SK-N-SH (cell line): ENCODE measurements at regions not wholly inside any gene's neighbourhood (a gene's known extent, or its start where the extent isn't known, plus 50 kb on each side); places are given as distances from the start of the nearest gene placed in this dataset.

Experiments used
- CTCF ChIA-PET: fragments of 300-600, 350-600 bp; formaldehyde crosslinking; extraction: SDS; loops from one replicate; lab custom pipeline; 2021; lab: Yijun Ruan, JAX
- POLR2A ChIA-PET: fragments of 350-600 bp; sonication (Branson Sonifier 250); formaldehyde crosslinking; extraction: SDS; loops from one replicate; lab custom pipeline; 2020; ENCODE audit warnings: antibody characterized with exemption, inconsistent platforms; lab: Yijun Ruan, JAX
- DNase-seq: peaks from one replicate; pipeline ENCODE4 v3.0.0; 2012
- H2AFZ ChIP-seq: fragments of 200-600 bp; sonication (generic); 2 replicates; pipeline ENCODE4 v1.8.1; 2016; ENCODE audit warnings: antibody characterized with exemption, mild to moderate bottlenecking, low read depth
- H3F3A ChIP-seq: fragments of 200-600 bp; sonication (generic); replicated peaks from 2 replicates; pipeline ENCODE3; 2016; ENCODE audit warnings: antibody characterized with exemption, mild to moderate bottlenecking; ENCODE audit not compliant: insufficient read depth
- H3K27ac ChIP-seq, 2 experiments: fragments of 200-500 bp in 1 of 2; fragments of 200-600 bp in 1 of 2; sonication (Bioruptor generic) in 1 of 2; sonication (generic), shearing (Covaris generic) in 1 of 2; 2 replicates each; pipeline versions ENCODE4 v1.5.1 to v1.6.1; 2014 to 2016; ENCODE audit warnings: low read depth in 2 of 2, inconsistent platforms in 1 of 2, low read length in 1 of 2, mild to moderate bottlenecking in 1 of 2, mixed read lengths in 1 of 2
- H3K27me3 ChIP-seq: fragments of 200-600 bp; sonication (generic), shearing (Covaris generic); 2 replicates; pipeline ENCODE4 v1.6.1; 2016; ENCODE audit warnings: mixed run types; ENCODE audit not compliant: insufficient read depth
- H3K36me3 ChIP-seq, 2 experiments: fragments of 200-500 bp in 1 of 2; fragments of 200-600 bp in 1 of 2; sonication (Bioruptor generic) in 1 of 2; sonication (generic) in 1 of 2; replicated peaks in 1 of 2; 2 replicates each; pipeline versions ENCODE3 to v1.5.1; 2014 to 2016; ENCODE audit warnings: low read length in 1 of 2, mild to moderate bottlenecking in 1 of 2; ENCODE audit not compliant: insufficient read depth in 2 of 2, control insufficient read depth in 1 of 2
- H3K4me1 ChIP-seq, 2 experiments: fragments of 200-500 bp in 1 of 2; fragments of 200-600 bp in 1 of 2; sonication (Bioruptor generic) in 1 of 2; sonication (generic), shearing (Covaris generic) in 1 of 2; 2 replicates each; pipeline versions ENCODE4 v1.5.1 to v1.6.1; 2014 to 2016; ENCODE audit warnings: low read depth in 1 of 2, low read length in 1 of 2, mixed run types in 1 of 2; ENCODE audit not compliant: insufficient read depth in 2 of 2, control insufficient read depth in 1 of 2
- H3K4me2 ChIP-seq: fragments of 200-600 bp; sonication (generic), shearing (Covaris generic); 2 replicates; pipeline ENCODE4 v1.6.1; 2017; ENCODE audit warnings: mixed run types
- H3K4me3 ChIP-seq, 2 experiments: fragments of 200-500 bp in 1 of 2; fragments of 200-600 bp in 1 of 2; sonication (Bioruptor generic) in 1 of 2; sonication (generic), shearing (Covaris generic) in 1 of 2; 2 replicates each; pipeline versions ENCODE4 v1.5.1 to v1.8.1; 2014 to 2016; ENCODE audit warnings: low read depth in 2 of 2, inconsistent platforms in 1 of 2, low read length in 1 of 2, mild to moderate bottlenecking in 1 of 2, mixed read lengths in 1 of 2, moderate library complexity in 1 of 2
- H3K79me2 ChIP-seq: fragments of 200-600 bp; sonication (generic); 2 replicates; pipeline ENCODE4 v1.8.1; 2017; ENCODE audit warnings: mild to moderate bottlenecking; ENCODE audit not compliant: insufficient read depth
- H3K9ac ChIP-seq: fragments of 200-600 bp; sonication (generic); 2 replicates; pipeline ENCODE4 v1.6.1; 2017; ENCODE audit warnings: mixed run types
- H3K9me2 ChIP-seq: fragments of 200-600 bp; sonication (generic); 2 replicates; pipeline ENCODE4 v1.6.1; 2017; ENCODE audit warnings: mixed run types
- H3K9me3 ChIP-seq: fragments of 200-600 bp; sonication (generic); 2 replicates; pipeline ENCODE4 v1.6.1; 2017; ENCODE audit warnings: mixed run types, mild to moderate bottlenecking, moderate library complexity
- H4K20me1 ChIP-seq: fragments of 200-600 bp; sonication (generic); 2 replicates; pipeline ENCODE4 v1.6.1; 2017; ENCODE audit warnings: mild to moderate bottlenecking, mixed run types; ENCODE audit not compliant: insufficient read depth
- CHD2 ChIP-seq: fragments of 150-350 bp; IDR thresholded peaks from 2 replicates; pipeline ENCODE4 v1.6.1; 2018; ENCODE audit warnings: low read length; ENCODE audit not compliant: partially characterized antibody
- EP300 ChIP-seq, 2 experiments: IDR thresholded peaks; 2 replicates each; pipeline versions ENCODE4 v1.4.0 to v1.6.1; 2012; ENCODE audit warnings: borderline replicate concordance in 1 of 2, low read depth in 1 of 2, low read length in 1 of 2
- EZH2phosphoT487 ChIP-seq: fragments of 200-600 bp; sonication (generic); IDR thresholded peaks from 2 replicates; pipeline ENCODE4 v1.6.1; 2017; ENCODE audit warnings: low read depth, mixed run types, mild to moderate bottlenecking, antibody characterized with exemption, moderate library complexity, borderline replicate concordance
- FOSL2 ChIP-seq: IDR thresholded peaks from 2 replicates; pipeline ENCODE4 v1.4.0; 2012; ENCODE audit warnings: low read depth, mild to moderate bottlenecking, moderate library complexity, borderline replicate concordance
- FOXJ3 ChIP-seq: sonication (generic); formaldehyde crosslinking; IDR thresholded peaks from 2 replicates; pipeline ENCODE4 v1.5.1; 2020; ENCODE audit warnings: mild to moderate bottlenecking, missing genetic modification reagents
- GABPA ChIP-seq: IDR thresholded peaks from 2 replicates; pipeline ENCODE4 v1.4.0; 2012; ENCODE audit warnings: low read depth, mild to moderate bottlenecking
- GATA2 ChIP-seq: sonication (generic); formaldehyde crosslinking; IDR thresholded peaks from 2 replicates; pipeline ENCODE4 v1.5.0; 2020; ENCODE audit warnings: mild to moderate bottlenecking, missing genetic modification reagents
- MXI1 ChIP-seq: IDR thresholded peaks from 2 replicates; pipeline ENCODE4 v1.6.1; 2012; ENCODE audit warnings: mild to moderate bottlenecking, low read depth, low read length, improper control_type of control experiment
- NFIC ChIP-seq: IDR thresholded peaks from 2 replicates; pipeline ENCODE4 v1.4.0; 2012; ENCODE audit warnings: borderline replicate concordance
- POLR2AphosphoS5 ChIP-seq: IDR thresholded peaks from 2 replicates; pipeline ENCODE4 v1.6.1; 2012; ENCODE audit warnings: low read depth, low read length
- REST ChIP-seq: IDR thresholded peaks from 2 replicates; pipeline ENCODE4 v1.6.1; 2012; ENCODE audit warnings: mild to moderate bottlenecking, low read depth, low read length, moderate library complexity
- RFX5 ChIP-seq: IDR thresholded peaks from 2 replicates; pipeline ENCODE4 v1.6.1; 2012; ENCODE audit warnings: mild to moderate bottlenecking, improper control_type of control experiment, low read length
- TCF12 ChIP-seq: IDR thresholded peaks from 2 replicates; pipeline ENCODE4 v1.4.0; 2012
- TEAD4 ChIP-seq: IDR thresholded peaks from 2 replicates; pipeline ENCODE4 v1.4.0; 2012; ENCODE audit warnings: mild to moderate bottlenecking, borderline replicate concordance; ENCODE audit not compliant: insufficient read depth
- ZBTB33 ChIP-seq: IDR thresholded peaks from 2 replicates; pipeline ENCODE4 v1.4.0; 2012; ENCODE audit warnings: low read depth, borderline replicate concordance
- WGBS: methylation state at CpG from one replicate; pipeline ENCODE4 v1.1.6; 2017; ENCODE audit warnings: low lambda C conversion rate; 5-methylcytosine and 5-hydroxymethylcytosine counted together
- TF ChIP-seq, protein P1 (sequence below): IDR thresholded peaks from 2 replicates; pipeline ENCODE4 v1.4.0; 2012; ENCODE audit warnings: low read depth, borderline replicate concordance
- TF ChIP-seq, protein P2 (sequence below): fragments of 150-350 bp; IDR thresholded peaks from 2 replicates; pipeline ENCODE4 v1.6.1; 2016; ENCODE audit warnings: mild to moderate bottlenecking, low read depth, low read length

- H3F3A ChIP-seq: no peaks in the 10 kb centered on the region
- H3K4me1 ChIP-seq: no peaks in the 10 kb centered on the region
- H2AFZ ChIP-seq: no peak overlapping the region
- DNase-seq: no peak
- H3K27me3 ChIP-seq: no peaks in the 10 kb centered on the region
- POLR2A ChIA-PET: no interaction called here
- CTCF ChIA-PET: no interaction called here
- no peak overlapping the region for H3K27ac ChIP-seq
- no peak overlapping the region for H3K9ac ChIP-seq
- H3K4me3 ChIP-seq: no peak overlapping the region
- no peaks in the 10 kb centered on the region for H3K36me3 ChIP-seq
- no peaks in the 10 kb centered on the region for H3K79me2 ChIP-seq
- no peaks in the 10 kb centered on the region for H3K9me3 ChIP-seq
- no peaks in the 10 kb centered on the region for H4K20me1 ChIP-seq
- no peaks in the 10 kb centered on the region for H3K9me2 ChIP-seq
- no peak for TF ChIP-seq TEAD4
- H3K4me2 ChIP-seq: no peak overlapping the region
Measured at GRCh38 chr14:38794677-38795076, 308.4 kb downstream of the SEC23A start.

- Histone ChIP-seq H3K4me1 (no peaks in the 10 kb centered on the region), H3K4me2 (no peak overlapping the region), H3K27me3 (no peaks in the 10 kb centered on the region), H3K79me2 (no peaks in the 10 kb centered on the region), H3K9me2 (no peaks in the 10 kb centered on the region), H2AFZ (no peak overlapping the region), H3K36me3 (no peaks in the 10 kb centered on the region), H3F3A (no peaks in the 10 kb centered on the region), H3K9ac (no peak overlapping the region), H4K20me1 (no peaks in the 10 kb centered on the region), H3K4me3 (no peak overlapping the region), H3K9me3 (no peaks in the 10 kb centered on the region), H3K27ac (no peak overlapping the region)
- CTCF ChIA-PET: no interaction called here
- TF ChIP-seq RFX5 (no peak), POLR2AphosphoS5 (no peak), EZH2phosphoT487 (no peak)
- TF ChIP-seq, protein P1, sequence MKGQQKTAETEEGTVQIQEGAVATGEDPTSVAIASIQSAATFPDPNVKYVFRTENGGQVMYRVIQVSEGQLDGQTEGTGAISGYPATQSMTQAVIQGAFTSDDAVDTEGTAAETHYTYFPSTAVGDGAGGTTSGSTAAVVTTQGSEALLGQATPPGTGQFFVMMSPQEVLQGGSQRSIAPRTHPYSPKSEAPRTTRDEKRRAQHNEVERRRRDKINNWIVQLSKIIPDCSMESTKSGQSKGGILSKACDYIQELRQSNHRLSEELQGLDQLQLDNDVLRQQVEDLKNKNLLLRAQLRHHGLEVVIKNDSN: no peak
- DNase-seq: no peak
- POLR2A ChIA-PET: no interaction called here
- 10% methylated on average over 3 of the region's 3 CpGs for WGBS
Measured at GRCh38 chr14:38791862-38792261, 311.2 kb downstream of the SEC23A start.

DNA sequence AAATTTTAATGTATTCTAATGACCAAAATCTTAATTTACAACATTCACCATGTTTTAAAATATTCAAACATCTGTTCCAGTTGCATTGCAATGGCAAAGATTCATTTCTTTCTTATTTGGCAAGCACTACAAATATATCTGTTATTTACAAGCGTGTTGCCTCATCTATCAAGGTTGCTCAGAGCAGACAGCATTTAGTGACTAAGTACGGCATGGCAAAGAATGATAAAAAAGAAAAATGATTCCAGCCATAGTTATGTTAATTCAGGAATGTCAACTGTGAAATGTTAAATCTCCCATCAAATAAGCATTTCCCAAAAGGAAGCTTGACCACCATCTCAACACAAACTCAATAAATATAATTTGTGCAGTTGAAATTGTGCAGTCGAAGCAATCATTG, 312.1 kb downstream of the SEC23A start:
- H3K4me1 ChIP-seq: no peaks in the 10 kb centered on the region
- ChIA-PET CTCF (no interaction called here), POLR2A (no interaction called here)
- H3K4me3 ChIP-seq: no peak overlapping the region
- no peak overlapping the region for H2AFZ ChIP-seq
- no peaks in the 10 kb centered on the region for H3K27me3 ChIP-seq
- no peaks in the 10 kb centered on the region for H3F3A ChIP-seq
- H4K20me1 ChIP-seq: no peaks in the 10 kb centered on the region
- WGBS: 7% methylated on average over 3 of the region's 3 CpGs
- DNase-seq: no peak
- no peaks in the 10 kb centered on the region for H3K9me2 ChIP-seq
- no peak overlapping the region for H3K27ac ChIP-seq
- no peaks in the 10 kb centered on the region for H3K36me3 ChIP-seq
- H3K9ac ChIP-seq: no peak overlapping the region
- H3K79me2 ChIP-seq: no peaks in the 10 kb centered on the region
- H3K4me2 ChIP-seq: no peak overlapping the region
- no peaks in the 10 kb centered on the region for H3K9me3 ChIP-seq
- TF ChIP-seq NFIC: no peak
- TF ChIP-seq TCF12: no peak
- no peak for TF ChIP-seq FOSL2
- no peak for TF ChIP-seq MXI1
- TF ChIP-seq CHD2: no peak
- no peak for TF ChIP-seq REST
- no peak for TF ChIP-seq RFX5
- TF ChIP-seq ZBTB33: no peak
- no peak for TF ChIP-seq EP300 (IDR thresholded peaks at IDR 0.05; ENCODE audit: borderline replicate concordance in 1 of 2, low read depth in 1 of 2, low read length in 1 of 2)
- TF ChIP-seq, protein P2, sequence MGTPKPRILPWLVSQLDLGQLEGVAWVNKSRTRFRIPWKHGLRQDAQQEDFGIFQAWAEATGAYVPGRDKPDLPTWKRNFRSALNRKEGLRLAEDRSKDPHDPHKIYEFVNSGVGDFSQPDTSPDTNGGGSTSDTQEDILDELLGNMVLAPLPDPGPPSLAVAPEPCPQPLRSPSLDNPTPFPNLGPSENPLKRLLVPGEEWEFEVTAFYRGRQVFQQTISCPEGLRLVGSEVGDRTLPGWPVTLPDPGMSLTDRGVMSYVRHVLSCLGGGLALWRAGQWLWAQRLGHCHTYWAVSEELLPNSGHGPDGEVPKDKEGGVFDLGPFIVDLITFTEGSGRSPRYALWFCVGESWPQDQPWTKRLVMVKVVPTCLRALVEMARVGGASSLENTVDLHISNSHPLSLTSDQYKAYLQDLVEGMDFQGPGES: no peak
- no peak for TF ChIP-seq GABPA
- no peak for TF ChIP-seq FOXJ3 (CRISPR knock-in tag)
- no peak for TF ChIP-seq GATA2 (CRISPR knock-in tag)
